ENCODE measurements at regions not wholly inside any gene's neighbourhood (a gene's known extent, or its start where the extent isn't known, plus 50 kb on each side); places are given as distances from the start of the nearest gene placed in this dataset.

DNA sequence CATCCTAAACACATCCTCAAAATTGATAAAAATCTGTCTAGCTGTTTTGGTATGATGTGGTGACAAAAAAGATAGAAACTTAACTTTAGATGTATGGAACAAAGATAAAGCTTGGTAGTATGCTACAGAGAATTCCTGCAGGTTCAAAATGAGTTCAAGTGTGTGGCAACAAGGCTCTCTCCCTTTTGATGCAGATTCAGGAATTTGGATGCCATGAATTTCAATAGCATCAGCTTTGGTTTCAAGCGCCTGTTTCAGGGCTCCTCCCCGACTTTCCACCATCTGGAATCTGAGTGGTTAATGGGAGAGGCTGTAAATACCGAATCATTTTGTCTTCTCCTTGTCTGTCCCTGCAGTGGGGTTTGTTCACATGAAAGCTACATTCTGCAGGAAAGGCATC is 180.6 kb downstream of the MTX2 start:
- TF ChIP-seq FOXK2 (IDR thresholded peaks at IDR 0.05) = no peak
- no peak for TF ChIP-seq NFRKB (IDR thresholded peaks at IDR 0.05)
- TF ChIP-seq LEF1 (IDR thresholded peaks at IDR 0.05; ENCODE audit: borderline replicate concordance) = no peak
- TF ChIP-seq SP1 (IDR thresholded peaks at IDR 0.05) = no peak
- no peak for TF ChIP-seq ARNT (IDR thresholded peaks at IDR 0.05)
- TF ChIP-seq FOXA1 (IDR thresholded peaks at IDR 0.05) = no peak
- no peak for TF ChIP-seq CTBP1 (IDR thresholded peaks at IDR 0.05; ENCODE audit: borderline replicate concordance)

All from HEK293T (cell line).